Hepatocyte (in vitro differentiated cells): ENCODE measurements at regions not wholly inside any gene's neighbourhood (a gene's known extent, or its start where the extent isn't known, plus 50 kb on each side); places are given as distances from the start of the nearest gene placed in this dataset.

Source experiments
- DNase-seq: peaks from one replicate; pipeline ENCODE4 v3.0.0-alpha.2; 2016; ENCODE audit warnings: low spot score
- H2AFZ ChIP-seq: fragments of 200-600 bp; sonication (generic); 2 replicates; pipeline ENCODE4 v1.6.0; 2016; ENCODE audit warnings: antibody characterized with exemption, mild to moderate bottlenecking
- H3K27ac ChIP-seq: fragments of 200-600 bp; sonication (generic); 2 replicates; pipeline ENCODE4 v1.5.1; 2016; ENCODE audit warnings: mild to moderate bottlenecking
- H3K27me3 ChIP-seq: fragments of 200-600 bp; sonication (generic); 2 replicates; pipeline ENCODE4 v1.6.1; 2016
- H3K36me3 ChIP-seq: fragments of 200-600 bp; sonication (generic); replicated peaks from 2 replicates; pipeline ENCODE4 v1.5.1; 2016; ENCODE audit warnings: low read depth; ENCODE audit not compliant: insufficient read depth
- H3K4me1 ChIP-seq: fragments of 200-600 bp; sonication (generic); 2 replicates; pipeline ENCODE4 v1.5.1; 2016; ENCODE audit warnings: mild to moderate bottlenecking, moderate library complexity; ENCODE audit not compliant: insufficient read depth
- H3K4me2 ChIP-seq: fragments of 200-600 bp; sonication (generic); 2 replicates; pipeline ENCODE4 v1.6.0; 2016
- H3K4me3 ChIP-seq: fragments of 200-600 bp; sonication (generic); 2 replicates; pipeline ENCODE4 v1.5.1; 2016; ENCODE audit warnings: mild to moderate bottlenecking
- H3K79me2 ChIP-seq: fragments of 200-600 bp; sonication (generic); 2 replicates; pipeline ENCODE4 v1.6.0; 2017; ENCODE audit warnings: mild to moderate bottlenecking
- H3K9me2 ChIP-seq: fragments of 200-600 bp; sonication (generic); replicated peaks from 2 replicates; pipeline ENCODE4 v1.6.0; 2017; ENCODE audit warnings: mild to moderate bottlenecking; ENCODE audit not compliant: insufficient read depth
- H3K9me3 ChIP-seq: fragments of 200-600 bp; sonication (generic); 2 replicates; pipeline ENCODE4 v1.5.1; 2016; ENCODE audit warnings: low read depth, mild to moderate bottlenecking
- H4K20me1 ChIP-seq: fragments of 200-600 bp; sonication (generic); 2 replicates; pipeline ENCODE4 v1.6.0; 2016; ENCODE audit warnings: mild to moderate bottlenecking; ENCODE audit not compliant: insufficient read depth, poor library complexity, severe bottlenecking
- EZH2 ChIP-seq: fragments of 200-600 bp; sonication (generic); IDR thresholded peaks from 2 replicates; pipeline ENCODE4 v1.6.1; 2016; ENCODE audit warnings: antibody characterized with exemption, mild to moderate bottlenecking, borderline replicate concordance
- EZH2phosphoT487 ChIP-seq: fragments of 200-600 bp; sonication (generic); IDR thresholded peaks from one replicate; pipeline ENCODE4 v1.6.1; 2018; ENCODE audit warnings: antibody characterized with exemption, mild to moderate bottlenecking, low read depth, moderate library complexity; ENCODE audit not compliant: unreplicated experiment, severe bottlenecking
- WGBS: methylation state at CpG from one replicate; pipeline ENCODE4 v1.1.6; 2016; ENCODE audit warnings: low lambda C conversion rate; ENCODE audit errors: missing lambda C conversion rate; 5-methylcytosine and 5-hydroxymethylcytosine counted together
- TF ChIP-seq, protein P1 (sequence below): fragments of 200-600 bp; sonication (generic); IDR thresholded peaks from 2 replicates; pipeline ENCODE4 v1.5.1; 2016; ENCODE audit warnings: antibody characterized with exemption, mild to moderate bottlenecking; ENCODE audit not compliant: poor library complexity

- no peak overlapping the region for H3K27ac ChIP-seq
- no peaks in the 10 kb centered on the region for H4K20me1 ChIP-seq
- no peaks in the 10 kb centered on the region for H3K9me3 ChIP-seq
- H3K27me3 ChIP-seq = no peaks in the 10 kb centered on the region
- H2AFZ ChIP-seq = no peak overlapping the region
- H3K36me3 ChIP-seq = no peaks in the 10 kb centered on the region
- H3K79me2 ChIP-seq = no peaks in the 10 kb centered on the region
- TF ChIP-seq, protein P1, sequence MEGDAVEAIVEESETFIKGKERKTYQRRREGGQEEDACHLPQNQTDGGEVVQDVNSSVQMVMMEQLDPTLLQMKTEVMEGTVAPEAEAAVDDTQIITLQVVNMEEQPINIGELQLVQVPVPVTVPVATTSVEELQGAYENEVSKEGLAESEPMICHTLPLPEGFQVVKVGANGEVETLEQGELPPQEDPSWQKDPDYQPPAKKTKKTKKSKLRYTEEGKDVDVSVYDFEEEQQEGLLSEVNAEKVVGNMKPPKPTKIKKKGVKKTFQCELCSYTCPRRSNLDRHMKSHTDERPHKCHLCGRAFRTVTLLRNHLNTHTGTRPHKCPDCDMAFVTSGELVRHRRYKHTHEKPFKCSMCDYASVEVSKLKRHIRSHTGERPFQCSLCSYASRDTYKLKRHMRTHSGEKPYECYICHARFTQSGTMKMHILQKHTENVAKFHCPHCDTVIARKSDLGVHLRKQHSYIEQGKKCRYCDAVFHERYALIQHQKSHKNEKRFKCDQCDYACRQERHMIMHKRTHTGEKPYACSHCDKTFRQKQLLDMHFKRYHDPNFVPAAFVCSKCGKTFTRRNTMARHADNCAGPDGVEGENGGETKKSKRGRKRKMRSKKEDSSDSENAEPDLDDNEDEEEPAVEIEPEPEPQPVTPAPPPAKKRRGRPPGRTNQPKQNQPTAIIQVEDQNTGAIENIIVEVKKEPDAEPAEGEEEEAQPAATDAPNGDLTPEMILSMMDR = no peak
- TF ChIP-seq EZH2phosphoT487 (no peak), EZH2 (no peak)
- H3K9me2 ChIP-seq = no peaks in the 10 kb centered on the region
- no peak for DNase-seq
- no peak overlapping the region for H3K4me3 ChIP-seq
- no peak overlapping the region for H3K4me2 ChIP-seq
- WGBS = 73% methylated on average over 3 of the region's 3 CpGs
- H3K4me1 ChIP-seq = no peaks in the 10 kb centered on the region
Measured at GRCh38 chr4:100248476-100248875, 58.2 kb upstream of the DDIT4L start.

GRCh38 chr4:100246697-100247096 lies 56.4 kb upstream of the DDIT4L start:
- H3K9me3 ChIP-seq = no peaks in the 10 kb centered on the region
- H3K4me1 ChIP-seq = no peaks in the 10 kb centered on the region
- no peak overlapping the region for H3K4me3 ChIP-seq
- H4K20me1 ChIP-seq = no peaks in the 10 kb centered on the region
- no peaks in the 10 kb centered on the region for H3K9me2 ChIP-seq
- H3K79me2 ChIP-seq = no peaks in the 10 kb centered on the region
- H3K27me3 ChIP-seq = no peaks in the 10 kb centered on the region
- DNase-seq = no peak
- no peak overlapping the region for H2AFZ ChIP-seq
- H3K27ac ChIP-seq = no peak overlapping the region
- H3K36me3 ChIP-seq = no peaks in the 10 kb centered on the region
- no peak overlapping the region for H3K4me2 ChIP-seq
- TF ChIP-seq EZH2 = no peak
- no peak for TF ChIP-seq EZH2phosphoT487
- TF ChIP-seq, protein P1 = no peak

- Histone ChIP-seq H3K4me2 (no peak overlapping the region), H4K20me1 (no peaks in the 10 kb centered on the region), H3K79me2 (no peaks in the 10 kb centered on the region), H3K27ac (no peak overlapping the region), H2AFZ (no peak overlapping the region), H3K4me1 (no peaks in the 10 kb centered on the region), H3K9me3 (no peaks in the 10 kb centered on the region), H3K27me3 (no peaks in the 10 kb centered on the region), H3K36me3 (no peaks in the 10 kb centered on the region), H3K9me2 (no peaks in the 10 kb centered on the region), H3K4me3 (no peak overlapping the region)
- TF ChIP-seq, protein P1 = no peak
- TF ChIP-seq EZH2phosphoT487 (no peak), EZH2 (no peak)
- WGBS = 93% methylated on average over 3 of the region's 3 CpGs
- no peak for DNase-seq
Measured at GRCh38 chr4:100244347-100244746, 54.1 kb upstream of the DDIT4L start.
